HG03457 (cell line): ENCODE measurements at regions not wholly inside any gene's neighbourhood (a gene's known extent, or its start where the extent isn't known, plus 50 kb on each side); places are given as distances from the start of the nearest gene placed in this dataset.
"Not testable (repeated sequence)": the region's sequence is repeated elsewhere in the genome, so short reads cannot be mapped to it uniquely, and the experiment has no call there.

ENCODE experiments used
- ATAC-seq: cut with Tn5 transposase; IDR thresholded peaks from one replicate; pipeline ENCODE4 v1.9.1; 2021; ENCODE audit warnings: moderate number of reproducible peaks; ENCODE audit not compliant: unreplicated experiment

- no peak for ATAC-seq
Measured at GRCh38 chr5:82447913-82448312, 169.8 kb upstream of the RPS23 start.

GRCh38 chr5:82446809-82447208, 168.7 kb upstream of the RPS23 start:
- no peak for ATAC-seq

- ATAC-seq, result no peak
Measured at GRCh38 chr5:82445726-82446335, 167.7 kb upstream of the RPS23 start.

GRCh38 chr5:82439750-82440445, 161.7 kb upstream of the RPS23 start:
- ATAC-seq, result no peak

GRCh38 chr5:82437565-82437964, 159.4 kb upstream of the RPS23 start:
- not testable (repeated sequence) for ATAC-seq

GRCh38 chr5:82436291-82436690, 158.1 kb upstream of the RPS23 start:
- no peak for ATAC-seq

- ATAC-seq, result not testable (repeated sequence)
Measured at GRCh38 chr5:82434696-82435660, 156.8 kb upstream of the RPS23 start.

GRCh38 chr5:82426464-82427154, 148.5 kb upstream of the RPS23 start:
- no peak for ATAC-seq

GRCh38 chr5:82425591-82425990, 147.4 kb upstream of the RPS23 start:
- ATAC-seq, result no peak

- ATAC-seq, result no peak
Measured at GRCh38 chr5:82424211-82424610, 146.1 kb upstream of the RPS23 start.

GRCh38 chr5:82422751-82423181, 144.6 kb upstream of the RPS23 start:
- ATAC-seq, result no peak

- ATAC-seq, result no peak
Measured at GRCh38 chr5:82422001-82422740, 144.0 kb upstream of the RPS23 start.

- no peak for ATAC-seq
Measured at GRCh38 chr5:82421119-82421518, 143.0 kb upstream of the RPS23 start.

- ATAC-seq, result not testable (repeated sequence)
Measured at GRCh38 chr5:82420524-82420923, 142.4 kb upstream of the RPS23 start.

GRCh38 chr5:82419559-82420332, 141.6 kb upstream of the RPS23 start:
- ATAC-seq, result no peak

GRCh38 chr5:82418608-82418950, 140.4 kb upstream of the RPS23 start:
- ATAC-seq, result no peak

- no peak for ATAC-seq
Measured at GRCh38 chr5:82417776-82418607, 139.8 kb upstream of the RPS23 start.

GRCh38 chr5:82416512-82416911, 138.4 kb upstream of the RPS23 start:
- no peak for ATAC-seq

GRCh38 chr5:82414041-82414388, 135.9 kb upstream of the RPS23 start:
- ATAC-seq, result no peak
